GM23338 (cell line): ENCODE measurements at regions not wholly inside any gene's neighbourhood (a gene's known extent, or its start where the extent isn't known, plus 50 kb on each side); places are given as distances from the start of the nearest gene placed in this dataset.

Source experiments
- ATAC-seq: fragments of 200-7000 bp; cut with Tn5 transposase; 3 replicates; pipeline ENCODE4 v1.9.1; 2020
- DNase-seq: peaks from one replicate; pipeline ENCODE4 v3.0.0-alpha.2; 2015; ENCODE audit warnings: low spot score
- H2AFZ ChIP-seq: fragments of 200-600 bp; sonication (generic); 2 replicates; pipeline ENCODE4 v1.8.0; 2016; ENCODE audit warnings: antibody characterized with exemption, mild to moderate bottlenecking, moderate library complexity
- H3F3A ChIP-seq: fragments of 200-600 bp; sonication (generic); replicated peaks from 2 replicates; pipeline ENCODE4 v1.8.0; 2017; ENCODE audit warnings: antibody characterized with exemption, mixed run types, low read depth
- H3K27ac ChIP-seq: fragments of 200-600 bp; sonication (generic); 2 replicates; pipeline ENCODE4 v1.6.1; 2016; ENCODE audit warnings: low read depth
- H3K27me3 ChIP-seq: fragments of 200-600 bp; sonication (generic); 2 replicates; pipeline ENCODE4 v1.8.0; 2016; ENCODE audit warnings: mild to moderate bottlenecking, mixed run types, moderate library complexity; ENCODE audit not compliant: insufficient read depth
- H3K36me3 ChIP-seq: fragments of 200-600 bp; sonication (generic); 2 replicates; pipeline ENCODE4 v1.8.0; 2016; ENCODE audit warnings: mild to moderate bottlenecking; ENCODE audit not compliant: insufficient read depth
- H3K4me1 ChIP-seq: fragments of 200-600 bp; sonication (generic); 2 replicates; pipeline ENCODE4 v1.8.0; 2016; ENCODE audit warnings: mild to moderate bottlenecking, moderate library complexity; ENCODE audit not compliant: insufficient read depth
- H3K4me2 ChIP-seq: fragments of 200-600 bp; sonication (generic); 2 replicates; pipeline ENCODE4 v1.7.1; 2017; ENCODE audit warnings: mixed run types
- H3K4me3 ChIP-seq: fragments of 200-600 bp; sonication (generic); 2 replicates; pipeline ENCODE4 v1.6.1; 2016; ENCODE audit warnings: mixed run types
- H3K79me2 ChIP-seq: fragments of 200-600 bp; sonication (generic); replicated peaks from 2 replicates; pipeline ENCODE4 v1.8.0; 2017; ENCODE audit warnings: mild to moderate bottlenecking; ENCODE audit not compliant: insufficient read depth
- H3K9me2 ChIP-seq: fragments of 200-600 bp; sonication (generic); 2 replicates; pipeline ENCODE4 v1.8.0; 2017; ENCODE audit not compliant: insufficient read depth
- H4K20me1 ChIP-seq: fragments of 200-600 bp; sonication (generic); replicated peaks from 2 replicates; pipeline ENCODE4 v1.8.0; 2017; ENCODE audit warnings: mild to moderate bottlenecking; ENCODE audit not compliant: insufficient read depth
- H3K27ac Mint-ChIP-seq: 2 replicates; pipeline ENCODE4 v1.8.0; 2020; ENCODE audit warnings: inconsistent platforms, mild to moderate bottlenecking, moderate library complexity, mixed read lengths
- H3K27me3 Mint-ChIP-seq: 3 replicates; pipeline ENCODE4 v1.8.0; 2022; ENCODE audit warnings: low read depth, mild to moderate bottlenecking, moderate library complexity, mixed read lengths, inconsistent platforms; ENCODE audit not compliant: insufficient read depth, poor library complexity
- H3K36me3 Mint-ChIP-seq: 3 replicates; pipeline ENCODE4 v1.8.0; 2021; ENCODE audit warnings: low read depth, mild to moderate bottlenecking, inconsistent platforms, moderate library complexity, mixed read lengths
- H3K4me1 Mint-ChIP-seq: 3 replicates; pipeline ENCODE4 v1.8.0; 2020; ENCODE audit warnings: mild to moderate bottlenecking, inconsistent platforms, mixed read lengths
- H3K4me3 Mint-ChIP-seq: 3 replicates; pipeline ENCODE4 v1.8.0; 2021; ENCODE audit warnings: moderate library complexity, mild to moderate bottlenecking, inconsistent platforms, mixed read lengths
- H3K9me3 Mint-ChIP-seq: 3 replicates; pipeline ENCODE4 v1.8.0; 2020; ENCODE audit warnings: moderate library complexity, mild to moderate bottlenecking, inconsistent platforms, mixed read lengths
- CREB1 ChIP-seq: fragments of 250-450 bp; sonication (Bioruptor Pico); IDR thresholded peaks from 2 replicates; pipeline ENCODE4 v1.5.0; 2020; ENCODE audit warnings: low read depth, mild to moderate bottlenecking, moderate library complexity
- EZH2 ChIP-seq: fragments of 200-600 bp; sonication (generic); IDR thresholded peaks from one replicate; pipeline ENCODE4 v1.8.0; 2017; ENCODE audit warnings: antibody characterized with exemption, mild to moderate bottlenecking, low read depth; ENCODE audit not compliant: unreplicated experiment
- EZH2phosphoT487 ChIP-seq: fragments of 200-600 bp; sonication (generic); IDR thresholded peaks from one replicate; pipeline ENCODE4 v1.8.1; 2018; ENCODE audit warnings: antibody characterized with exemption; ENCODE audit not compliant: unreplicated experiment
- JUNB ChIP-seq: IDR thresholded peaks from one replicate; pipeline ENCODE4 v1.6.1; 2016; ENCODE audit warnings: antibody characterized with exemption; ENCODE audit not compliant: unreplicated experiment
- NANOG ChIP-seq: IDR thresholded peaks from 2 replicates; pipeline ENCODE4 v1.6.1; 2016; ENCODE audit warnings: antibody characterized with exemption, borderline replicate concordance
- POLR2AphosphoS5 ChIP-seq: IDR thresholded peaks from 2 replicates; pipeline ENCODE4 v1.6.1; 2016; ENCODE audit warnings: antibody characterized with exemption, low read depth
- STAT1 ChIP-seq: IDR thresholded peaks from one replicate; pipeline ENCODE4 v1.6.1; 2016; ENCODE audit warnings: antibody characterized with exemption; ENCODE audit not compliant: unreplicated experiment
- ZNF114 ChIP-seq: fragments of 250-450 bp; sonication (Bioruptor Pico); IDR thresholded peaks from 2 replicates; pipeline ENCODE4 v1.5.0; 2020; ENCODE audit warnings: mild to moderate bottlenecking, moderate library complexity
- ZNF331 ChIP-seq: fragments of 250-450 bp; sonication (Bioruptor Pico); IDR thresholded peaks from 2 replicates; pipeline ENCODE4 v1.5.0; 2020; ENCODE audit warnings: low read depth, mild to moderate bottlenecking, moderate library complexity
- TF ChIP-seq, protein P1 (sequence below): IDR thresholded peaks from one replicate; pipeline ENCODE4 v1.6.1; 2018; ENCODE audit warnings: antibody characterized with exemption; ENCODE audit not compliant: unreplicated experiment
- TF ChIP-seq, protein P2 (sequence below): IDR thresholded peaks from 2 replicates; pipeline ENCODE4 v1.6.1; 2016; ENCODE audit warnings: antibody characterized with exemption
- TF ChIP-seq, protein P3 (sequence below): fragments of 250-450 bp; sonication (Bioruptor Pico); IDR thresholded peaks from 2 replicates; pipeline ENCODE4 v1.5.0; 2020; ENCODE audit warnings: mild to moderate bottlenecking, moderate library complexity
- TF ChIP-seq, protein P4 (sequence below), 2 experiments: fragments of 200-600 bp in 1 of 2; sonication (generic) in 1 of 2; conservative IDR thresholded peaks; 2 replicates each; pipeline versions ENCODE4 v1.5.1 to v1.6.1; 2016 to 2017; ENCODE audit warnings: antibody characterized with exemption in 2 of 2, low read depth in 2 of 2, mild to moderate bottlenecking in 2 of 2, moderate library complexity in 1 of 2

DNA sequence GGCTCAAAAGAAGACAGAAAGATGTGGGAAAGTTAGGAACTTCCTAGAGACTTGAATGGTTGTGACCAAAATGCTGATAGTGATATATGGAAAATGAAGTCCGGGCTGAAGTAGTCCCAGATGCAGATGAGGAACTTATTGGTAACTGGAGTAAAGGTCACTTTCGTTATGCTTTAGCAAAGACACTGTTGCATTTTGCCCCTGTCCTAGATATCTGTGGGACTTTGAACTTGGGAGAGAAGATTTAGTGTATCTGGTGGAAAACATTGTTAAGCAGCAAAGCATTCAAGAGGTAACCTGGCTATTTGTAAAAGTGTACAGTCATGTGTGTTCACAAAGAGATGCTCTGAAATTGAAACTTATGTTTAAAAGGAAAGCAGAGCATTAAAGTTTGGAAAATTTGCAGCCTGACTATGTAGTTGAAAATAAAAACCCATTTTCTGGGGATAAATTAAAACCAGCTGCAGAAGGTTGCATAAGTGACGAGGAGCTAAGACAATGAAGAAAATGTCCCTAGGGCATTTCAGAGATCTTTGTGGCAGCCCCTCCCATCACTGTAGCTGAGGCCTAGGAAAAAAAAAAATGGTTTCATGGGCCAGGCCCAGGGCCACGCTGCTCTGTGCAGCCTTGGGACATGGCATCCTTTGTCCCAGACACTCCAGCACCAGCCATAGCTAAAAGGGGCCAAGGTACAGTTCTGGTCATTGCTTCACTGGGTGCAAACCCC, 1692.2 kb downstream of the HACE1 start:
- H3K27ac Mint-ChIP-seq = no peak overlapping the region
- H2AFZ ChIP-seq = 0 out of 2 replicates have a peak overlapping the region, but pooled peaks have one; percentile 4
- DNase-seq (no peak), ATAC-seq (no peak)
- H3K27ac ChIP-seq = no peak overlapping the region
- no peaks in the 10 kb centered on the region for H3K27me3 ChIP-seq
- no peak overlapping the region for H3K4me3 Mint-ChIP-seq
- H3K4me1 ChIP-seq = no peaks in the 10 kb centered on the region
- H3K4me1 Mint-ChIP-seq = no peaks in the 10 kb centered on the region
- TF ChIP-seq ZNF331 (CRISPR knock-in tag) (no peak), ZNF114 (CRISPR knock-in tag) (no peak), POLR2AphosphoS5 (no peak), JUNB (no peak), EZH2 (no peak), NANOG (no peak), EZH2phosphoT487 (no peak), STAT1 (no peak), CREB1 (CRISPR knock-in tag) (no peak)
- TF ChIP-seq, protein P1, sequence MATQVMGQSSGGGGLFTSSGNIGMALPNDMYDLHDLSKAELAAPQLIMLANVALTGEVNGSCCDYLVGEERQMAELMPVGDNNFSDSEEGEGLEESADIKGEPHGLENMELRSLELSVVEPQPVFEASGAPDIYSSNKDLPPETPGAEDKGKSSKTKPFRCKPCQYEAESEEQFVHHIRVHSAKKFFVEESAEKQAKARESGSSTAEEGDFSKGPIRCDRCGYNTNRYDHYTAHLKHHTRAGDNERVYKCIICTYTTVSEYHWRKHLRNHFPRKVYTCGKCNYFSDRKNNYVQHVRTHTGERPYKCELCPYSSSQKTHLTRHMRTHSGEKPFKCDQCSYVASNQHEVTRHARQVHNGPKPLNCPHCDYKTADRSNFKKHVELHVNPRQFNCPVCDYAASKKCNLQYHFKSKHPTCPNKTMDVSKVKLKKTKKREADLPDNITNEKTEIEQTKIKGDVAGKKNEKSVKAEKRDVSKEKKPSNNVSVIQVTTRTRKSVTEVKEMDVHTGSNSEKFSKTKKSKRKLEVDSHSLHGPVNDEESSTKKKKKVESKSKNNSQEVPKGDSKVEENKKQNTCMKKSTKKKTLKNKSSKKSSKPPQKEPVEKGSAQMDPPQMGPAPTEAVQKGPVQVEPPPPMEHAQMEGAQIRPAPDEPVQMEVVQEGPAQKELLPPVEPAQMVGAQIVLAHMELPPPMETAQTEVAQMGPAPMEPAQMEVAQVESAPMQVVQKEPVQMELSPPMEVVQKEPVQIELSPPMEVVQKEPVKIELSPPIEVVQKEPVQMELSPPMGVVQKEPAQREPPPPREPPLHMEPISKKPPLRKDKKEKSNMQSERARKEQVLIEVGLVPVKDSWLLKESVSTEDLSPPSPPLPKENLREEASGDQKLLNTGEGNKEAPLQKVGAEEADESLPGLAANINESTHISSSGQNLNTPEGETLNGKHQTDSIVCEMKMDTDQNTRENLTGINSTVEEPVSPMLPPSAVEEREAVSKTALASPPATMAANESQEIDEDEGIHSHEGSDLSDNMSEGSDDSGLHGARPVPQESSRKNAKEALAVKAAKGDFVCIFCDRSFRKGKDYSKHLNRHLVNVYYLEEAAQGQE = no peak
- TF ChIP-seq, protein P2, sequence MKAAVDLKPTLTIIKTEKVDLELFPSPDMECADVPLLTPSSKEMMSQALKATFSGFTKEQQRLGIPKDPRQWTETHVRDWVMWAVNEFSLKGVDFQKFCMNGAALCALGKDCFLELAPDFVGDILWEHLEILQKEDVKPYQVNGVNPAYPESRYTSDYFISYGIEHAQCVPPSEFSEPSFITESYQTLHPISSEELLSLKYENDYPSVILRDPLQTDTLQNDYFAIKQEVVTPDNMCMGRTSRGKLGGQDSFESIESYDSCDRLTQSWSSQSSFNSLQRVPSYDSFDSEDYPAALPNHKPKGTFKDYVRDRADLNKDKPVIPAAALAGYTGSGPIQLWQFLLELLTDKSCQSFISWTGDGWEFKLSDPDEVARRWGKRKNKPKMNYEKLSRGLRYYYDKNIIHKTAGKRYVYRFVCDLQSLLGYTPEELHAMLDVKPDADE = no peak
- TF ChIP-seq, protein P3, sequence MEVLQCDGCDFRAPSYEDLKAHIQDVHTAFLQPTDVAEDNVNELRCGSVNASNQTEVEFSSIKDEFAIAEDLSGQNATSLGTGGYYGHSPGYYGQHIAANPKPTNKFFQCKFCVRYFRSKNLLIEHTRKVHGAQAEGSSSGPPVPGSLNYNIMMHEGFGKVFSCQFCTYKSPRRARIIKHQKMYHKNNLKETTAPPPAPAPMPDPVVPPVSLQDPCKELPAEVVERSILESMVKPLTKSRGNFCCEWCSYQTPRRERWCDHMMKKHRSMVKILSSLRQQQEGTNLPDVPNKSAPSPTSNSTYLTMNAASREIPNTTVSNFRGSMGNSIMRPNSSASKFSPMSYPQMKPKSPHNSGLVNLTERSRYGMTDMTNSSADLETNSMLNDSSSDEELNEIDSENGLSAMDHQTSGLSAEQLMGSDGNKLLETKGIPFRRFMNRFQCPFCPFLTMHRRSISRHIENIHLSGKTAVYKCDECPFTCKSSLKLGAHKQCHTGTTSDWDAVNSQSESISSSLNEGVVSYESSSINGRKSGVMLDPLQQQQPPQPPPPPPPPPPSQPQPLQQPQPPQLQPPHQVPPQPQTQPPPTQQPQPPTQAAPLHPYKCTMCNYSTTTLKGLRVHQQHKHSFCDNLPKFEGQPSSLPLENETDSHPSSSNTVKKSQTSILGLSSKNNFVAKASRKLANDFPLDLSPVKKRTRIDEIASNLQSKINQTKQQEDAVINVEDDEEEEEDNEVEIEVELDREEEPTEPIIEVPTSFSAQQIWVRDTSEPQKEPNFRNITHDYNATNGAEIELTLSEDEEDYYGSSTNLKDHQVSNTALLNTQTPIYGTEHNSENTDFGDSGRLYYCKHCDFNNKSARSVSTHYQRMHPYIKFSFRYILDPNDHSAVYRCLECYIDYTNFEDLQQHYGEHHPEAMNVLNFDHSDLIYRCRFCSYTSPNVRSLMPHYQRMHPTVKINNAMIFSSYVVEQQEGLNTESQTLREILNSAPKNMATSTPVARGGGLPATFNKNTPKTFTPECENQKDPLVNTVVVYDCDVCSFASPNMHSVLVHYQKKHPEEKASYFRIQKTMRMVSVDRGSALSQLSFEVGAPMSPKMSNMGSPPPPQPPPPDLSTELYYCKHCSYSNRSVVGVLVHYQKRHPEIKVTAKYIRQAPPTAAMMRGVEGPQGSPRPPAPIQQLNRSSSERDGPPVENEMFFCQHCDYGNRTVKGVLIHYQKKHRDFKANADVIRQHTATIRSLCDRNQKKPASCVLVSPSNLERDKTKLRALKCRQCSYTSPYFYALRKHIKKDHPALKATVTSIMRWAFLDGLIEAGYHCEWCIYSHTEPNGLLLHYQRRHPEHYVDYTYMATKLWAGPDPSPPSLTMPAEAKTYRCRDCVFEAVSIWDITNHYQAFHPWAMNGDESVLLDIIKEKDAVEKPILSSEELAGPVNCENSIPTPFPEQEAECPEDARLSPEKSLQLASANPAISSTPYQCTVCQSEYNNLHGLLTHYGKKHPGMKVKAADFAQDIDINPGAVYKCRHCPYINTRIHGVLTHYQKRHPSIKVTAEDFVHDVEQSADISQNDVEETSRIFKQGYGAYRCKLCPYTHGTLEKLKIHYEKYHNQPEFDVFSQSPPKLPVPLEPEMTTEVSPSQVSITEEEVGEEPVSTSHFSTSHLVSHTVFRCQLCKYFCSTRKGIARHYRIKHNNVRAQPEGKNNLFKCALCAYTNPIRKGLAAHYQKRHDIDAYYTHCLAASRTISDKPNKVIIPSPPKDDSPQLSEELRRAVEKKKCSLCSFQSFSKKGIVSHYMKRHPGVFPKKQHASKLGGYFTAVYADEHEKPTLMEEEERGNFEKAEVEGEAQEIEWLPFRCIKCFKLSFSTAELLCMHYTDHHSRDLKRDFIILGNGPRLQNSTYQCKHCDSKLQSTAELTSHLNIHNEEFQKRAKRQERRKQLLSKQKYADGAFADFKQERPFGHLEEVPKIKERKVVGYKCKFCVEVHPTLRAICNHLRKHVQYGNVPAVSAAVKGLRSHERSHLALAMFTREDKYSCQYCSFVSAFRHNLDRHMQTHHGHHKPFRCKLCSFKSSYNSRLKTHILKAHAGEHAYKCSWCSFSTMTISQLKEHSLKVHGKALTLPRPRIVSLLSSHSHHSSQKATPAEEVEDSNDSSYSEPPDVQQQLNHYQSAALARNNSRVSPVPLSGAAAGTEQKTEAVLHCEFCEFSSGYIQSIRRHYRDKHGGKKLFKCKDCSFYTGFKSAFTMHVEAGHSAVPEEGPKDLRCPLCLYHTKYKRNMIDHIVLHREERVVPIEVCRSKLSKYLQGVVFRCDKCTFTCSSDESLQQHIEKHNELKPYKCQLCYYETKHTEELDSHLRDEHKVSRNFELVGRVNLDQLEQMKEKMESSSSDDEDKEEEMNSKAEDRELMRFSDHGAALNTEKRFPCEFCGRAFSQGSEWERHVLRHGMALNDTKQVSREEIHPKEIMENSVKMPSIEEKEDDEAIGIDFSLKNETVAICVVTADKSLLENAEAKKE = no peak
- TF ChIP-seq, protein P4, sequence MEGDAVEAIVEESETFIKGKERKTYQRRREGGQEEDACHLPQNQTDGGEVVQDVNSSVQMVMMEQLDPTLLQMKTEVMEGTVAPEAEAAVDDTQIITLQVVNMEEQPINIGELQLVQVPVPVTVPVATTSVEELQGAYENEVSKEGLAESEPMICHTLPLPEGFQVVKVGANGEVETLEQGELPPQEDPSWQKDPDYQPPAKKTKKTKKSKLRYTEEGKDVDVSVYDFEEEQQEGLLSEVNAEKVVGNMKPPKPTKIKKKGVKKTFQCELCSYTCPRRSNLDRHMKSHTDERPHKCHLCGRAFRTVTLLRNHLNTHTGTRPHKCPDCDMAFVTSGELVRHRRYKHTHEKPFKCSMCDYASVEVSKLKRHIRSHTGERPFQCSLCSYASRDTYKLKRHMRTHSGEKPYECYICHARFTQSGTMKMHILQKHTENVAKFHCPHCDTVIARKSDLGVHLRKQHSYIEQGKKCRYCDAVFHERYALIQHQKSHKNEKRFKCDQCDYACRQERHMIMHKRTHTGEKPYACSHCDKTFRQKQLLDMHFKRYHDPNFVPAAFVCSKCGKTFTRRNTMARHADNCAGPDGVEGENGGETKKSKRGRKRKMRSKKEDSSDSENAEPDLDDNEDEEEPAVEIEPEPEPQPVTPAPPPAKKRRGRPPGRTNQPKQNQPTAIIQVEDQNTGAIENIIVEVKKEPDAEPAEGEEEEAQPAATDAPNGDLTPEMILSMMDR (conservative IDR thresholded peaks at IDR 0.05; ENCODE audit: low read depth in 2 of 2) = no peak
- no peaks in the 10 kb centered on the region for H3K27me3 Mint-ChIP-seq
- no peak overlapping the region for H3K4me3 ChIP-seq
- no peak overlapping the region for H3K4me2 ChIP-seq
- no peaks in the 10 kb centered on the region for H3K79me2 ChIP-seq
- no peaks in the 10 kb centered on the region for H4K20me1 ChIP-seq
- H3K9me2 ChIP-seq = no peaks in the 10 kb centered on the region
- no peaks in the 10 kb centered on the region for H3K36me3 ChIP-seq
- H3K9me3 Mint-ChIP-seq = no peaks in the 10 kb centered on the region
- no peaks in the 10 kb centered on the region for H3K36me3 Mint-ChIP-seq
- no peaks in the 10 kb centered on the region for H3F3A ChIP-seq
